A673 (cell line): ENCODE measurements at regions not wholly inside any gene's neighbourhood (a gene's known extent, or its start where the extent isn't known, plus 50 kb on each side); places are given as distances from the start of the nearest gene placed in this dataset.

Experiments
- CTCF ChIP-seq: fragments of 300-800, 200-600 bp; sonication (generic); conservative IDR thresholded peaks from 2 replicates; pipeline ENCODE4 v1.5.1; 2017; ENCODE audit warnings: low read depth, mild to moderate bottlenecking, antibody characterized with exemption, low read length, moderate library complexity, mixed read lengths
- EZH2 ChIP-seq: fragments of 200-600 bp; sonication (generic); IDR thresholded peaks from 2 replicates; pipeline ENCODE4 v1.6.1; 2017; ENCODE audit warnings: borderline replicate concordance, low read depth, mild to moderate bottlenecking, mixed read lengths, antibody characterized with exemption, low read length; ENCODE audit not compliant: poor library complexity, severe bottlenecking

GRCh38 chr14:57937676-57938075 lies 71.8 kb upstream of the SLC35F4 start:
- no peak for TF ChIP-seq CTCF
- no peak for TF ChIP-seq EZH2
